A673 (cell line): ENCODE measurements at regions not wholly inside any gene's neighbourhood (a gene's known extent, or its start where the extent isn't known, plus 50 kb on each side); places are given as distances from the start of the nearest gene placed in this dataset.

Source experiments
- BruUV-seq: library from RNA; stranded (reverse); fragments of 400-500 nt; replicated peaks from 2 replicates; lab custom pipeline; 2021; lab: Mats Ljungman, UMichigan
- CTCF ChIA-PET: fragments of 300-600 bp; sonication (Branson Sonifier 250); formaldehyde crosslinking; loops from one replicate; lab custom pipeline; 2022; ENCODE audit warnings: antibody characterized with exemption; lab: Charles Lee
- POLR2A ChIA-PET: fragments of 300-600 bp; sonication (Branson Sonifier 250); formaldehyde crosslinking; loops from one replicate; lab custom pipeline; 2022; ENCODE audit warnings: antibody characterized with exemption; ENCODE audit not compliant: low non-redundant PET; lab: Charles Lee
- DNase-seq: peaks from one replicate; pipeline ENCODE4 v3.0.0-alpha.2; 2015; ENCODE audit warnings: low spot score
- H3K27ac ChIP-seq: fragments of 200-600 bp; sonication (generic); 2 replicates; pipeline ENCODE4 v1.5.1; 2016; ENCODE audit warnings: mixed run types, low read depth, mild to moderate bottlenecking, mixed read lengths, antibody characterized with exemption, low read length; ENCODE audit not compliant: poor library complexity, severe bottlenecking
- H3K27me3 ChIP-seq: fragments of 200-600 bp; sonication (generic); replicated peaks from 2 replicates; pipeline ENCODE4 v1.6.1; 2017; ENCODE audit warnings: mixed run types, low read depth, mild to moderate bottlenecking, mixed read lengths, antibody characterized with exemption, low read length; ENCODE audit not compliant: insufficient read depth, poor library complexity
- H3K36me3 ChIP-seq: fragments of 200-600 bp; sonication (generic); 2 replicates; pipeline ENCODE4 v1.6.1; 2016; ENCODE audit warnings: mixed run types, mild to moderate bottlenecking, mixed read lengths, antibody characterized with exemption, low read length; ENCODE audit not compliant: insufficient read depth, poor library complexity, severe bottlenecking
- H3K4me1 ChIP-seq: fragments of 200-600 bp; sonication (generic); 2 replicates; pipeline ENCODE4 v1.6.1; 2017; ENCODE audit warnings: mixed run types, mild to moderate bottlenecking, mixed read lengths, antibody characterized with exemption, low read length; ENCODE audit not compliant: insufficient read depth, poor library complexity, severe bottlenecking
- H3K4me3 ChIP-seq: fragments of 200-600 bp; sonication (generic); 2 replicates; pipeline ENCODE4 v1.5.1; 2016; ENCODE audit warnings: low read depth, mixed run types, mild to moderate bottlenecking, mixed read lengths, low read length; ENCODE audit not compliant: poor library complexity, severe bottlenecking
- H3K9me3 ChIP-seq: fragments of 200-600 bp; sonication (generic); 2 replicates; pipeline ENCODE4 v1.6.1; 2016; ENCODE audit warnings: mixed run types, low read depth, mild to moderate bottlenecking, mixed read lengths, antibody characterized with exemption, low read length; ENCODE audit not compliant: poor library complexity, severe bottlenecking
- CTCF ChIP-seq: fragments of 300-800, 200-600 bp; sonication (generic); conservative IDR thresholded peaks from 2 replicates; pipeline ENCODE4 v1.5.1; 2017; ENCODE audit warnings: low read depth, mild to moderate bottlenecking, antibody characterized with exemption, low read length, moderate library complexity, mixed read lengths
- EZH2 ChIP-seq: fragments of 200-600 bp; sonication (generic); IDR thresholded peaks from 2 replicates; pipeline ENCODE4 v1.6.1; 2017; ENCODE audit warnings: borderline replicate concordance, low read depth, mild to moderate bottlenecking, mixed read lengths, antibody characterized with exemption, low read length; ENCODE audit not compliant: poor library complexity, severe bottlenecking
- intact Hi-C: fragments of 100-400 bp; cut with micrococcal nuclease; formaldehyde crosslinking; loops from one replicate; pipeline ENCODE4 v1.10.0; 2022; ENCODE audit not compliant: unreplicated experiment

GRCh38 chr5:96595300-96596090 lies 66.7 kb upstream of the CAST start:
- TF ChIP-seq CTCF, result peak; percentile 68
- TF ChIP-seq EZH2, result no peak
- Histone ChIP-seq H3K4me3 (no peak overlapping the region), H3K36me3 (no peaks in the 10 kb centered on the region), H3K9me3 (no peaks in the 10 kb centered on the region), H3K4me1 (no peaks in the 10 kb centered on the region), H3K27ac (no peak overlapping the region), H3K27me3 (no peaks in the 10 kb centered on the region)
- peak; percentile 56 for DNase-seq
- intact Hi-C loops, result no loop called here
- ChIA-PET CTCF (no interaction called here), POLR2A (no interaction called here)
- BruUV-seq, result no TSS peak

- Histone ChIP-seq H3K4me1 (peaks cover 6% of the 10 kb centered on the region), H3K36me3 (no peaks in the 10 kb centered on the region), H3K27me3 (no peaks in the 10 kb centered on the region), H3K4me3 (no peak overlapping the region), H3K9me3 (no peaks in the 10 kb centered on the region), H3K27ac (no peak overlapping the region)
- CTCF ChIA-PET, result no interaction called here
- TF ChIP-seq EZH2, result no peak
- TF ChIP-seq CTCF, result no peak
- DNase-seq, result no peak
- no TSS peak for BruUV-seq
- POLR2A ChIA-PET, result no interaction called here
- intact Hi-C loops, result no loop called here
These were observed 64.6 kb upstream of the CAST start for GRCh38 chr5:96597438-96598020.

GRCh38 chr5:96601200-96601599 lies 61.0 kb upstream of the CAST start:
- H3K36me3 ChIP-seq, result no peaks in the 10 kb centered on the region
- peaks cover 6% of the 10 kb centered on the region for H3K4me1 ChIP-seq
- intact Hi-C loops, result loop anchor here (1.0 to 10.0 kb wide), 3 partner anchors 257 to 956 kb away; partner anchors contain the start of gene RFESD
- no peaks in the 10 kb centered on the region for H3K9me3 ChIP-seq
- TF ChIP-seq EZH2, result no peak
- POLR2A ChIA-PET, result no interaction called here
- no peak for DNase-seq
- CTCF ChIA-PET, result interaction anchor here (0.7 to 3.3 kb wide), 2 partner anchors 14 to 257 kb away, joined by 3 to 25 read pairs; no protein-coding TSS in a partner anchor
- no peak overlapping the region for H3K4me3 ChIP-seq
- no peaks in the 10 kb centered on the region for H3K27me3 ChIP-seq
- no TSS peak for BruUV-seq
- no peak overlapping the region for H3K27ac ChIP-seq
